ENCODE measurements at regions not wholly inside any gene's neighbourhood (a gene's known extent, or its start where the extent isn't known, plus 50 kb on each side); places are given as distances from the start of the nearest gene placed in this dataset.

DNA sequence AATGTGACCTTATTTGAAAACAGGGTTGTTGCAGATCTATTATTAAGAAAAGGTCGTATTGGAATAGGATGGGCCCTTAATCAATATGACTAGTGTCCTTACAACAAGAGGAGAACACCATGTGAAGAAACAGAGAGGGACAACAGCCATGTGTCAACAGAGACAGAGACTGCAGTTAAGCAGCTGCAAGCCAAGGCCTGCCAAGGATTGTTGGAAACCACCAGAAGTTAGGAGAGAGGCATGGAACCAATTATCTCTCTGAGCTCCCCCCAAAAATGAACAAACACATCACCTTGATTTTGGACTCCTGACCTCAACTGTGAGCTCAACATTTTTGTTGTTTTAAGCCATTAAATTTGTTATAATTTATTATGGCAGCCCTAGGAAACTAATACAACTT, 214.6 kb upstream of the PRKD1 start:
- DNase-seq, result no peak
- TF ChIP-seq EP300 (IDR thresholded peaks at IDR 0.05) (no peak), CTCF (IDR thresholded peaks at IDR 0.05) (no peak), POLR2A (IDR thresholded peaks at IDR 0.05) (no peak)
- Histone ChIP-seq H3K36me3 (no peaks in the 10 kb centered on the region), H3K27ac (no peak overlapping the region), H3K4me3 (no peak overlapping the region), H3K27me3 (no peaks in the 10 kb centered on the region), H3K9me3 (peaks cover 0 to 5% of the 10 kb centered on the region in 2 donors), H3K4me1 (ENCODE audit: insufficient read depth) (no peaks in the 10 kb centered on the region)
- 88 to 94% (median 93%) methylated on average over 1 of the region's 1 CpG for WGBS, 3 donors
- intact Hi-C loops (cut with DNase I), result no loop called here

- DNase-seq, result no peak
- H3K36me3 ChIP-seq, result no peaks in the 10 kb centered on the region
- no peaks in the 10 kb centered on the region for H3K4me1 ChIP-seq (ENCODE audit: insufficient read depth)
- intact Hi-C loops (cut with DNase I), result no loop called here
- peaks cover 0 to 5% of the 10 kb centered on the region in 2 donors for H3K9me3 ChIP-seq
- no peak overlapping the region for H3K4me3 ChIP-seq
- TF ChIP-seq POLR2A (IDR thresholded peaks at IDR 0.05), result no peak
- no peak for TF ChIP-seq CTCF (IDR thresholded peaks at IDR 0.05)
- TF ChIP-seq EP300 (IDR thresholded peaks at IDR 0.05), result no peak
- no peaks in the 10 kb centered on the region for H3K27me3 ChIP-seq
- no peak overlapping the region for H3K27ac ChIP-seq
These were observed 216.0 kb upstream of the PRKD1 start for GRCh38 chr14:30143627-30144026.

DNA sequence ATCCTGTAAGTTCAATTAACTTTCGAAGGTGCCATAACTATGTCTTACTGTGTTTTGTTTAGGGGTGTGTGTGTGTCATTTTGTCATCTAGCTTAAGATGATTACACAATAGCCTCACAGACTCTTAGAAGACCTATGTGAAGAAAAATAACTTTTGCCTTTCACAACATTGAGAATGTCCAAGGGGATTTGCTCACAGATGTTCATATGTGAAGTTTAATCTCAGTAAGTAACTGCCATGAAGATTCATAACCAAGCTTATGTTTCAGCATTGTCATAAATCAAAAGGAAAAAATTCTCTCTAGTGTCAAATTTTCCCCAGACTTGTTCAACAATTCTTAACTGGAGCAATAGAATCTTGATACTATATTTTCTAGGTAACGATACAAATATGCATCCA, 226.1 kb upstream of the PRKD1 start:
- Histone ChIP-seq H3K9me3 (no peaks in the 10 kb centered on the region), H3K27ac (no peak overlapping the region), H3K36me3 (no peaks in the 10 kb centered on the region), H3K27me3 (no peaks in the 10 kb centered on the region), H3K4me3 (no peak overlapping the region), H3K4me1 (ENCODE audit: insufficient read depth) (peaks cover 2% of the 10 kb centered on the region)
- no peak for DNase-seq
- intact Hi-C loops (cut with DNase I), result no loop called here
- no peak for TF ChIP-seq EP300 (IDR thresholded peaks at IDR 0.05)
- TF ChIP-seq POLR2A (IDR thresholded peaks at IDR 0.05), result no peak
- TF ChIP-seq CTCF (IDR thresholded peaks at IDR 0.05), result no peak
- 81 to 85% (median 81%) methylated on average over 2 of the region's 2 CpGs for whole genome bisulfite sequencing, 3 donors

- Histone ChIP-seq H3K36me3 (no peaks in the 10 kb centered on the region), H3K27ac (no peak overlapping the region), H3K4me3 (no peak overlapping the region), H3K4me1 (ENCODE audit: insufficient read depth) (peaks cover 2% of the 10 kb centered on the region), H3K9me3 (no peaks in the 10 kb centered on the region), H3K27me3 (no peaks in the 10 kb centered on the region)
- intact Hi-C loops (cut with DNase I), result no loop called here
- WGBS, 3 donors, result 80 to 82% (median 81%) methylated on average over 9 of the region's 9 CpGs
- no peak for DNase-seq
- TF ChIP-seq CTCF (IDR thresholded peaks at IDR 0.05) (no peak), POLR2A (IDR thresholded peaks at IDR 0.05) (no peak), EP300 (IDR thresholded peaks at IDR 0.05) (no peak)
These were observed 228.9 kb upstream of the PRKD1 start for GRCh38 chr14:30156571-30156970.

DNA sequence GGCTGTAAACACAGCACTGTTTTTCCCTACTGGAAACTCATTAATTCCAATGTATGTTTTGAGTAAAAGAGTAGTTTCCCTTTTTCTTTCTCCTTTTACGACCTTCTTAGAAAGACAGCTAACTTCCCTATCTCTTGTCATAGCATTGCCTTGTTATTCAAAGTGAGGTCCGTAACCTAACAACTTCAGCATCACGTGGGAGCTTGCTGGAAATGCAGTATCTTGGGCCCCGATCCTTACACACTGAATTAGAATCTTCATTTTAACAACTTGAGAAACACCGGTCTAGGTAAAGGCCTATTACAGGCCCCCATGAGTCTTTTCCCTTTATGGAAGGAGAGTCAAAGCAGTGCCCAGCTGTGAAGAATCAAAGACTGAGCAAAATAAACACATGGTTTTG, 230.7 kb upstream of the PRKD1 start:
- Histone ChIP-seq H3K9me3 (no peaks in the 10 kb centered on the region), H3K27ac (no peak overlapping the region), H3K36me3 (no peaks in the 10 kb centered on the region), H3K4me3 (no peak overlapping the region), H3K4me1 (ENCODE audit: insufficient read depth) (peaks cover 2% of the 10 kb centered on the region), H3K27me3 (no peaks in the 10 kb centered on the region)
- DNase-seq, result no peak
- 27 to 40% (median 37%) methylated on average over 5 of the region's 5 CpGs for WGBS, 3 donors
- intact Hi-C loops (cut with DNase I), result no loop called here
- no peak for TF ChIP-seq EP300 (IDR thresholded peaks at IDR 0.05)
- no peak for TF ChIP-seq POLR2A (IDR thresholded peaks at IDR 0.05)
- no peak for TF ChIP-seq CTCF (IDR thresholded peaks at IDR 0.05)

Measured in ovary (tissue), 7 donors.